ENCODE measurements at regions not wholly inside any gene's neighbourhood (a gene's known extent, or its start where the extent isn't known, plus 50 kb on each side); places are given as distances from the start of the nearest gene placed in this dataset.

GRCh38 chr5:165620394-165620793 lies 2115.0 kb downstream of the MAT2B start:
- intact Hi-C loops (cut with DNase I): no loop called here
- Histone ChIP-seq H3K27ac (ENCODE audit: low read depth in 1 of 2, low read length in 2 of 2) (no peak overlapping the region), H3K27me3 (ENCODE audit: control insufficient read depth in 1 of 2, insufficient read depth in 2 of 2, low read length in 1 of 2) (no peaks in the 10 kb centered on the region), H3K4me3 (ENCODE audit: low read length in 2 of 2) (no peak overlapping the region), H3K36me3 (ENCODE audit: control insufficient read depth in 1 of 2, insufficient read depth in 2 of 2, low read length in 1 of 2) (no peaks in the 10 kb centered on the region), H3K4me1 (ENCODE audit: control insufficient read depth in 1 of 2, insufficient read depth in 2 of 2, low read length in 2 of 2) (no peaks in the 10 kb centered on the region), H3K9me3 (ENCODE audit: control insufficient read depth, low read length) (no peaks in the 10 kb centered on the region)
- 64 to 86% methylated on average over 1 of the region's 1 CpG for WGBS, 2 donors
- no peak for DNase-seq
- ATAC-seq (ENCODE audit: low FRiP score): peak; percentile 54

GRCh38 chr5:165622864-165623536 lies 2117.6 kb downstream of the MAT2B start:
- Histone ChIP-seq H3K4me3 (ENCODE audit: low read length in 2 of 2) (no peak overlapping the region), H3K9me3 (ENCODE audit: control insufficient read depth, low read length) (peaks cover 1% of the 10 kb centered on the region), H3K27ac (ENCODE audit: low read depth in 1 of 2, low read length in 2 of 2) (no peak overlapping the region), H3K36me3 (ENCODE audit: control insufficient read depth in 1 of 2, insufficient read depth in 2 of 2, low read length in 1 of 2) (no peaks in the 10 kb centered on the region), H3K4me1 (ENCODE audit: control insufficient read depth in 1 of 2, insufficient read depth in 2 of 2, low read length in 2 of 2) (no peaks in the 10 kb centered on the region), H3K27me3 (ENCODE audit: control insufficient read depth in 1 of 2, insufficient read depth in 2 of 2, low read length in 1 of 2) (no peaks in the 10 kb centered on the region)
- ATAC-seq (ENCODE audit: low FRiP score) (no peak), DNase-seq (no peak)
- intact Hi-C loops (cut with DNase I): no loop called here
- 65 to 73% methylated on average over 7 of the region's 7 CpGs for WGBS, 2 donors

- no peaks in the 10 kb centered on the region for H3K27me3 ChIP-seq (ENCODE audit: control insufficient read depth in 1 of 2, insufficient read depth in 2 of 2, low read length in 1 of 2)
- DNase-seq (no peak), ATAC-seq (ENCODE audit: low FRiP score) (no peak)
- H3K36me3 ChIP-seq (ENCODE audit: control insufficient read depth in 1 of 2, insufficient read depth in 2 of 2, low read length in 1 of 2): no peaks in the 10 kb centered on the region
- H3K27ac ChIP-seq (ENCODE audit: low read depth in 1 of 2, low read length in 2 of 2): no peak overlapping the region
- no peaks in the 10 kb centered on the region for H3K4me1 ChIP-seq (ENCODE audit: control insufficient read depth in 1 of 2, insufficient read depth in 2 of 2, low read length in 2 of 2)
- 79 to 82% methylated on average over 8 of the region's 8 CpGs for WGBS, 2 donors
- no peak overlapping the region for H3K4me3 ChIP-seq (ENCODE audit: low read length in 2 of 2)
- peaks cover 1% of the 10 kb centered on the region for H3K9me3 ChIP-seq (ENCODE audit: control insufficient read depth, low read length)
- intact Hi-C loops (cut with DNase I): no loop called here
Measured at GRCh38 chr5:165624166-165624946, 2118.9 kb downstream of the MAT2B start.

GRCh38 chr5:165626161-165626560 lies 2120.7 kb downstream of the MAT2B start:
- Histone ChIP-seq H3K9me3 (ENCODE audit: control insufficient read depth, low read length) (peaks cover 1% of the 10 kb centered on the region), H3K4me1 (ENCODE audit: control insufficient read depth in 1 of 2, insufficient read depth in 2 of 2, low read length in 2 of 2) (no peaks in the 10 kb centered on the region), H3K27ac (ENCODE audit: low read depth in 1 of 2, low read length in 2 of 2) (no peak overlapping the region), H3K36me3 (ENCODE audit: control insufficient read depth in 1 of 2, insufficient read depth in 2 of 2, low read length in 1 of 2) (no peaks in the 10 kb centered on the region), H3K27me3 (ENCODE audit: control insufficient read depth in 1 of 2, insufficient read depth in 2 of 2, low read length in 1 of 2) (no peaks in the 10 kb centered on the region), H3K4me3 (ENCODE audit: low read length in 2 of 2) (no peak overlapping the region)
- intact Hi-C loops (cut with DNase I): no loop called here
- ATAC-seq (ENCODE audit: low FRiP score): no peak
- no peak for DNase-seq

GRCh38 chr5:165627548-165628170 lies 2122.2 kb downstream of the MAT2B start:
- ATAC-seq (ENCODE audit: low FRiP score) (no peak), DNase-seq (no peak)
- Histone ChIP-seq H3K9me3 (ENCODE audit: control insufficient read depth, low read length) (peaks cover 1% of the 10 kb centered on the region), H3K4me3 (ENCODE audit: low read length in 2 of 2) (no peak overlapping the region), H3K27ac (ENCODE audit: low read depth in 1 of 2, low read length in 2 of 2) (no peak overlapping the region), H3K4me1 (ENCODE audit: control insufficient read depth in 1 of 2, insufficient read depth in 2 of 2, low read length in 2 of 2) (no peaks in the 10 kb centered on the region), H3K36me3 (ENCODE audit: control insufficient read depth in 1 of 2, insufficient read depth in 2 of 2, low read length in 1 of 2) (no peaks in the 10 kb centered on the region), H3K27me3 (ENCODE audit: control insufficient read depth in 1 of 2, insufficient read depth in 2 of 2, low read length in 1 of 2) (no peaks in the 10 kb centered on the region)
- intact Hi-C loops (cut with DNase I): no loop called here
- WGBS, 2 donors: 75 to 86% methylated on average over 8 of the region's 8 CpGs

- DNase-seq (no peak), ATAC-seq (ENCODE audit: low FRiP score) (peak; percentile 81)
- H3K4me3 ChIP-seq (ENCODE audit: low read length in 2 of 2): no peak overlapping the region
- no peaks in the 10 kb centered on the region for H3K4me1 ChIP-seq (ENCODE audit: control insufficient read depth in 1 of 2, insufficient read depth in 2 of 2, low read length in 2 of 2)
- 13 to 14% methylated on average over 9 of the region's 9 CpGs for WGBS, 2 donors
- no peaks in the 10 kb centered on the region for H3K27me3 ChIP-seq (ENCODE audit: control insufficient read depth in 1 of 2, insufficient read depth in 2 of 2, low read length in 1 of 2)
- peaks cover 1% of the 10 kb centered on the region for H3K9me3 ChIP-seq (ENCODE audit: control insufficient read depth, low read length)
- intact Hi-C loops (cut with DNase I): no loop called here
- H3K36me3 ChIP-seq (ENCODE audit: control insufficient read depth in 1 of 2, insufficient read depth in 2 of 2, low read length in 1 of 2): no peaks in the 10 kb centered on the region
- no peak overlapping the region for H3K27ac ChIP-seq (ENCODE audit: low read depth in 1 of 2, low read length in 2 of 2)
Measured at GRCh38 chr5:165630261-165630778, 2124.9 kb downstream of the MAT2B start.

GRCh38 chr5:165631235-165631634 lies 2125.8 kb downstream of the MAT2B start:
- Histone ChIP-seq H3K27me3 (ENCODE audit: control insufficient read depth in 1 of 2, insufficient read depth in 2 of 2, low read length in 1 of 2) (no peaks in the 10 kb centered on the region), H3K9me3 (ENCODE audit: control insufficient read depth, low read length) (peaks cover 1% of the 10 kb centered on the region), H3K4me1 (ENCODE audit: control insufficient read depth in 1 of 2, insufficient read depth in 2 of 2, low read length in 2 of 2) (no peaks in the 10 kb centered on the region), H3K36me3 (ENCODE audit: control insufficient read depth in 1 of 2, insufficient read depth in 2 of 2, low read length in 1 of 2) (no peaks in the 10 kb centered on the region), H3K4me3 (ENCODE audit: low read length in 2 of 2) (no peak overlapping the region), H3K27ac (ENCODE audit: low read depth in 1 of 2, low read length in 2 of 2) (no peak overlapping the region)
- DNase-seq (no peak), ATAC-seq (ENCODE audit: low FRiP score) (no peak)
- WGBS, 2 donors: 41 to 84% methylated on average over 1 of the region's 1 CpG
- intact Hi-C loops (cut with DNase I): no loop called here

GRCh38 chr5:165642366-165642765 lies 2136.9 kb downstream of the MAT2B start:
- intact Hi-C loops (cut with DNase I): no loop called here
- ATAC-seq (ENCODE audit: low FRiP score): no peak
- H3K27ac ChIP-seq (ENCODE audit: low read depth in 1 of 2, low read length in 2 of 2): no peak overlapping the region

More at GRCh38 chr5:165642366-165642765, 2136.9 kb downstream of the MAT2B start:
- Histone ChIP-seq H3K4me1 (ENCODE audit: control insufficient read depth in 1 of 2, insufficient read depth in 2 of 2, low read length in 2 of 2) (no peaks in the 10 kb centered on the region), H3K27me3 (ENCODE audit: control insufficient read depth in 1 of 2, insufficient read depth in 2 of 2, low read length in 1 of 2) (no peaks in the 10 kb centered on the region), H3K4me3 (ENCODE audit: low read length in 2 of 2) (no peak overlapping the region), H3K36me3 (ENCODE audit: control insufficient read depth in 1 of 2, insufficient read depth in 2 of 2, low read length in 1 of 2) (no peaks in the 10 kb centered on the region), H3K9me3 (ENCODE audit: control insufficient read depth, low read length) (no peaks in the 10 kb centered on the region)
- DNase-seq: no peak
- whole genome bisulfite sequencing, 2 donors: 49 to 65% methylated on average over 2 of the region's 2 CpGs

All from aorta (tissue), 5 donors.